GM12878 (cell line): ENCODE measurements at regions not wholly inside any gene's neighbourhood (a gene's known extent, or its start where the extent isn't known, plus 50 kb on each side); places are given as distances from the start of the nearest gene placed in this dataset.

Experiments used
- ATAC-seq: fragments of 200-7000 bp; cut with Tn5 transposase; 3 replicates; pipeline ENCODE4 v1.9.1; 2020; ENCODE audit warnings: mild to moderate bottlenecking, moderate library complexity
- BruUV-seq: library from RNA; stranded (reverse); fragments of 400-500 nt; replicated peaks from 2 replicates; lab custom pipeline; 2021; lab: Mats Ljungman, UMichigan
- CTCF ChIA-PET: fragments of 300-600 bp; sonication (Branson Sonifier 250); formaldehyde crosslinking; extraction: SDS; loops from one replicate; lab custom pipeline; 2021; ENCODE audit warnings: inconsistent platforms; lab: Yijun Ruan, JAX
- POLR2A ChIA-PET: fragments of 350-600 bp; formaldehyde crosslinking; extraction: SDS; loops from one replicate; lab custom pipeline; 2021; ENCODE audit warnings: inconsistent platforms; lab: Charles Lee
- RAD21 ChIA-PET: fragments of 300-600 bp; sonication (Branson Sonifier 250); formaldehyde crosslinking; loops from one replicate; lab custom pipeline; 2023; ENCODE audit warnings: antibody characterized with exemption; ENCODE audit not compliant: unreplicated experiment; lab: Charles Lee
- SMC1A ChIA-PET: fragments of 300-600 bp; sonication (Branson Sonifier 250); formaldehyde crosslinking; loops from one replicate; lab custom pipeline; 2023; ENCODE audit not compliant: unreplicated experiment, uncharacterized antibody; lab: Charles Lee
- DNase-seq: peaks from one replicate; pipeline ENCODE4 v3.0.0-alpha.2; 2011; ENCODE audit warnings: low read depth, low spot score
- FAIRE-seq: peaks from 3 replicates; lab custom pipeline; 2011; peaks lifted over from hg19 to GRCh38; lab: Jason Lieb, UNC
- H2AFZ ChIP-seq: 2 replicates; pipeline ENCODE4 v1.6.0; 2011; ENCODE audit warnings: low read depth, low read length, control low read depth; ENCODE audit not compliant: control insufficient read depth
- H3K27ac ChIP-seq: 2 replicates; pipeline ENCODE4 v1.5.1; 2011; ENCODE audit warnings: control low read depth; ENCODE audit not compliant: control insufficient read depth, insufficient read depth
- H3K27me3 ChIP-seq, 2 experiments: replicated peaks in 1 of 2; 2 replicates each; pipeline versions ENCODE4 v1.6.0 to v1.6.1; 2011; ENCODE audit warnings: low read length in 1 of 2; ENCODE audit not compliant: control insufficient read depth in 2 of 2, insufficient read depth in 2 of 2
- H3K36me3 ChIP-seq, 2 experiments: 2 replicates each; pipeline ENCODE4 v1.5.1; 2011; ENCODE audit warnings: low read length in 1 of 2; ENCODE audit not compliant: control insufficient read depth in 2 of 2, insufficient read depth in 2 of 2
- H3K4me1 ChIP-seq: 2 replicates; pipeline ENCODE4 v1.6.1; 2011; ENCODE audit warnings: mild to moderate bottlenecking, low read length, moderate library complexity, mixed read lengths; ENCODE audit not compliant: control insufficient read depth, insufficient read depth
- H3K4me2 ChIP-seq: 2 replicates; pipeline ENCODE4 v1.6.0; 2011; ENCODE audit warnings: control low read depth; ENCODE audit not compliant: control insufficient read depth, insufficient read depth
- H3K4me3 ChIP-seq: fragments of 200-600 bp; sonication (generic); 2 replicates; pipeline ENCODE4 v1.5.1; 2016
- H3K79me2 ChIP-seq: 2 replicates; pipeline ENCODE4 v1.6.0; 2011; ENCODE audit warnings: low read length; ENCODE audit not compliant: control insufficient read depth, insufficient read depth
- H3K9ac ChIP-seq: 2 replicates; pipeline ENCODE4 v1.8.0; 2011; ENCODE audit warnings: low read length, control low read depth, mixed read lengths; ENCODE audit not compliant: control insufficient read depth, insufficient read depth
- H3K9me3 ChIP-seq: replicated peaks from 3 replicates; pipeline ENCODE4 v1.5.1; 2011; ENCODE audit warnings: mild to moderate bottlenecking, low read length; ENCODE audit not compliant: control insufficient read depth, insufficient read depth
- H4K20me1 ChIP-seq: 2 replicates; pipeline ENCODE4 v1.6.0; 2011; ENCODE audit not compliant: control insufficient read depth, insufficient read depth
- ATF7 ChIP-seq: fragments of 450-650 bp; IDR thresholded peaks from 2 replicates; pipeline ENCODE4 v1.6.1; 2016; ENCODE audit warnings: low read depth, mild to moderate bottlenecking
- CBFB ChIP-seq: IDR thresholded peaks from 2 replicates; pipeline ENCODE4 v1.6.1; 2016; ENCODE audit warnings: antibody characterized with exemption, low read depth
- CEBPZ ChIP-seq: fragments of 150-350 bp; IDR thresholded peaks from 2 replicates; pipeline ENCODE4 v1.6.1; 2016; ENCODE audit warnings: low read depth, low read length
- CREB1 ChIP-seq: IDR thresholded peaks from 2 replicates; pipeline ENCODE4 v1.6.1; 2012; ENCODE audit warnings: low read depth, mild to moderate bottlenecking, inconsistent platforms
- KAT2A ChIP-seq: conservative IDR thresholded peaks from 2 replicates; pipeline ENCODE4 v1.6.1; 2011; ENCODE audit warnings: low read depth, low read length; ENCODE audit not compliant: control insufficient read depth
- MEF2B ChIP-seq: fragments of 450-650 bp; IDR thresholded peaks from 2 replicates; pipeline ENCODE4 v1.6.1; 2018; ENCODE audit warnings: mild to moderate bottlenecking, moderate library complexity; ENCODE audit not compliant: partially characterized antibody, poor library complexity, severe bottlenecking
- NFXL1 ChIP-seq: fragments of 450-650 bp; IDR thresholded peaks from 2 replicates; pipeline ENCODE4 v1.6.1; 2017; ENCODE audit warnings: antibody characterized with exemption, mild to moderate bottlenecking, borderline replicate concordance
- NR2F1 ChIP-seq: fragments of 450-650 bp; conservative IDR thresholded peaks from 2 replicates; pipeline ENCODE4 v1.6.1; 2017; ENCODE audit warnings: mild to moderate bottlenecking
- RELB ChIP-seq: fragments of 450-650 bp; IDR thresholded peaks from 2 replicates; pipeline ENCODE4 v1.6.1; 2017; ENCODE audit warnings: low read depth, mild to moderate bottlenecking, moderate library complexity
- SREBF1 ChIP-seq: IDR thresholded peaks from 2 replicates; pipeline ENCODE4 v1.6.1; 2012; ENCODE audit warnings: mild to moderate bottlenecking, low read length
- SRF ChIP-seq, 2 experiments: IDR thresholded peaks; 2 replicates each; pipeline ENCODE4 v1.6.1; 2011; ENCODE audit warnings: low read depth in 2 of 2, low read length in 2 of 2, mild to moderate bottlenecking in 1 of 2, moderate library complexity in 1 of 2
- STAT3 ChIP-seq: IDR thresholded peaks from 2 replicates; pipeline ENCODE4 v1.6.1; 2011; ENCODE audit warnings: low read depth, low read length, improper control_type of control experiment
- WRNIP1 ChIP-seq: IDR thresholded peaks from 2 replicates; pipeline ENCODE4 v1.6.1; 2011; ENCODE audit warnings: low read depth, low read length, improper control_type of control experiment, borderline replicate concordance
- YBX1 ChIP-seq: fragments of 450-650 bp; IDR thresholded peaks from 2 replicates; pipeline ENCODE4 v1.6.1; 2016; ENCODE audit warnings: antibody characterized with exemption
- WGBS: methylation state at CpG from one replicate; pipeline ENCODE4 v1.1.6; 2016; ENCODE audit warnings: low lambda C conversion rate; ENCODE audit not compliant: insufficient replicate concordance, insufficient coverage; ENCODE audit errors: missing lambda C conversion rate; 5-methylcytosine and 5-hydroxymethylcytosine counted together
- in situ Hi-C: fragments of 300-500 bp; cut with MboI; formaldehyde crosslinking; loops from 9 replicates; pipeline ENCODE4 v1.14.3; 2018; ENCODE audit warnings: mixed read lengths
- intact Hi-C: fragments of 100-400 bp; cut with micrococcal nuclease; formaldehyde crosslinking; loops from one replicate; pipeline ENCODE4 v1.14.2; 2022; ENCODE audit not compliant: unreplicated experiment

- Histone ChIP-seq H3K27me3 (no peaks in the 10 kb centered on the region), H3K4me1 (peaks cover 4% of the 10 kb centered on the region; the same call in 1 of the 2 replicates), H3K27ac (no peak overlapping the region), H3K9ac (no peak overlapping the region), H3K4me3 (no peak overlapping the region), H3K79me2 (no peaks in the 10 kb centered on the region), H3K4me2 (no peak overlapping the region), H3K9me3 (no peaks in the 10 kb centered on the region), H3K36me3 (no peaks in the 10 kb centered on the region), H2AFZ (no peak overlapping the region), H4K20me1 (no peaks in the 10 kb centered on the region)
- in situ Hi-C loops (no loop called here), intact Hi-C loops (no loop called here)
- ChIA-PET RAD21 (no interaction called here), POLR2A (no interaction called here), CTCF (no interaction called here), SMC1A (interaction anchor here (1.2 kb wide), 1 partner anchor 16 kb away, joined by 3 read pairs; no protein-coding TSS in a partner anchor)
- ATAC-seq (no peak), FAIRE-seq (no peak), DNase-seq (no peak)
- WGBS = 25% methylated on average over 4 of the region's 4 CpGs
- TF ChIP-seq NFXL1 (no peak), CEBPZ (no peak), SRF (IDR thresholded peaks at IDR 0.05; ENCODE audit: low read depth in 2 of 2, low read length in 2 of 2) (no peak), KAT2A (no peak), SREBF1 (no peak), RELB (no peak), NR2F1 (no peak), YBX1 (no peak), CREB1 (no peak), WRNIP1 (no peak), STAT3 (no peak), ATF7 (no peak), MEF2B (no peak), CBFB (no peak)
- no TSS peak for BruUV-seq
These were observed 78.8 kb upstream of the OPRM1 start for GRCh38 chr6:153960281-153960680.
